ENCODE measurements at regions not wholly inside any gene's neighbourhood (a gene's known extent, or its start where the extent isn't known, plus 50 kb on each side); places are given as distances from the start of the nearest gene placed in this dataset.
"Not testable (repeated sequence)": the region's sequence is repeated elsewhere in the genome, so short reads cannot be mapped to it uniquely, and the experiment has no call there.

GRCh38 chr7:153943861-153944260 is 108.3 kb upstream of the DPP6 start:
- no peak for DNase-seq (ENCODE audit: low read depth)

DNA sequence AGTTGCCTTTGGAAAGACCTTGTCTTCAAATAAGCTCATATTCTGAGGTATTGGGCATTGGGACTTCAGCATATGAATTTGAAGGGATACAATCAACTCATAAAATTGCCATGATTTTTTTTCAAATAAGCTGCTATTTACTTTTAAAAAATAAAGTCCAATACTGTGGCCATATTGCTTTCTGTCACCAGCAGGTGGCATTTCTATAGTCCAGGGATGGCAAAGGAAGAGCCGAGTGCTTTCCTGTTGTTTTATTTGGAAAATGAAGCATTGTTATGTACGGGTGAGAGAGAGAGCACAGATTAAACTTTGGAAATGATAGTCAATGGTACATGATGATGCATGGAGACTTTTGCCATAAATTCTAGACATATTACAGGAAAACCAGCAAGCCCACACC is 104.1 kb upstream of the DPP6 start:
- DNase-seq (ENCODE audit: low read depth): no peak

DNA sequence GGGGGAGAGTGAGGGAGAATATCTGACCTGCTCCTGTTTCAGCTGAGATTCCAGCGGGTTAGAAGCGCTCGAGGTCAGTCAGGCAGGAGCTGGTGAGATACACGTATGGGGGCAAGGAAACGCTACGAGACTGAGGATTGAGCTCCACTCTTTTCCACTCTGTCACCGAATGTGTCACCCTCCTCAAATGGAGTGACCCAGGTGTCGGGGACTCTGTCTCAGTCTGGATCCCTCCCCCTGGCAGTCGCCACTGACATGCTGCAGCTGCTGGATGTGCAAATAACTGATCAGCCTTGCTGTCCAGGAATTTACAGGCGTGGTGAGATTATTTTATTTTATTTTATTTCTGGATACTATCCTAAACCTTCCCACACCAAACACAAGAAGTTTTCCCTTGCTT is 100.9 kb upstream of the DPP6 start:
- DNase-seq (ENCODE audit: low read depth): no peak

- DNase-seq (ENCODE audit: low read depth): no peak
Observed at GRCh38 chr7:153954477-153954876, 97.7 kb upstream of the DPP6 start.

GRCh38 chr7:153957677-153958076 is 94.5 kb upstream of the DPP6 start:
- DNase-seq (ENCODE audit: low read depth): not testable (repeated sequence)

DNA sequence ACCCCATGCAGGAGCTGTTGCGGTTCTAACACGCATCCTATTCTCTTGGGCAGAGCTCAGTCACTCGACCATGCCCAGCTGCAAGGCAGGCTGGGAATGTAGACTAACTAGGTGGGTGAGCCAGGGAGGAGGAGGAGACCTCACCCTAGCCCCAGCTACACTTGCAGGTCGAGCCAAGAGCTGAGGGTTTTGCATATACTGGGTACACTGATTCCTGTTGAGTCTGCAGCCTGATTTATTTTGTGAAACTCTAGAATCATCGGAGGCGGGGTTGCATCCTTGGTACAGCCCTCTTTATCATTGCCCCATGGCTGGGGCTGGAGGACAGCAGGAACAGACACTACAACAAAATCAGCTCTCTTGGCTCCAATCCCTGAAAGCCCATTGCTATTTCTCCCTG is 93.8 kb upstream of the DPP6 start:
- DNase-seq (ENCODE audit: low read depth): not testable (repeated sequence)

DNA sequence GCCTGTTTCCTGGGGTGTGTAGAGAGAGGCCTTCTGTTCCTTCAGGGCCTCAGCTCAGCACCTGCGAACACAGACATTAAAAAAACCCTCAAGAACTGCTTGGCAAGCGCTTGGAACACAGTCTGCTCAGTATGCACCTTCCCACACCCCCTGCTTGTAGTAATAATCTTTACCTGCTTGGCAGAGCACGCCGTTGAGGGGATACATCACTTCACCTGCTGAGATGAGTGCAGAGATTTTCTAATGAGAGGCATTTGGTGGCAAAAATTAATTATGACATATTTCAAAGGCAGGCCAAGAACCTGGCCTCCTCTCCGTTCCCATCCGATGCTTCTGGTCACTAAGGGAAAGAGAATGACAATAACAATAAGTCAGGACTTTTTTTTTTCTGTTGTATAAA is 93.4 kb upstream of the DPP6 start:
- not testable (repeated sequence) for DNase-seq (ENCODE audit: low read depth)

DNA sequence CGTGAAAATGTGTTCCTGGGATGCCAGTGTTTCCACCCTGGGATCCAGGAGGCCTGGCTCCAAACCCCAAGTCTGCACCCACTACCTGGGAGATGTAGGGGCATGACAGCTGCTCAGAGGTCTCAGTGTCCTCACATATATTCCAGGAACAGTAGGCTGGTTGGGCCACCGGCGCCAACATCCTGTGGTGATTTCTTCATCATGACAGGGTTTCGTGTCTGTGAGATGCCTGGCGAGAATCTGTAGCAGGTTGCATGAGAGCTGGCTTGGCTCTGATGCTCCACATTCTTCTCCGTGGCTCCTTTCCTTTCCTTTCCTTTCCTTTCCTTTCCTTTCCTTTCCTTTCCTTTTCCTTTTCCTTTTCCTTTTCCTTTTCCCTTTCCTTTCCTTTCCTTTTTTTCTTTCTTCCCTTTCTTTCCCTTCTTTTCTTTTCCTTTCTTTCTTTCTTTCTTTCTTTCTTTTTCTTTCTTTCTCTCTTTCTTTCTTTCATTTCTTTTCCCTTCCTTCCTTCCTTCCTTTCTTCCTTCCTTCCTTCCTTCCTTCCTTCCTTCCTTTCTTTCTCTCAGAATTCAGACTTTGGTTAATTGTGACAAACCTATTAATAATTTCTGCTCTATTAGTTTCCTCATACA is 87.6 kb upstream of the DPP6 start:
- not testable (repeated sequence) for DNase-seq (ENCODE audit: low read depth)

DNA sequence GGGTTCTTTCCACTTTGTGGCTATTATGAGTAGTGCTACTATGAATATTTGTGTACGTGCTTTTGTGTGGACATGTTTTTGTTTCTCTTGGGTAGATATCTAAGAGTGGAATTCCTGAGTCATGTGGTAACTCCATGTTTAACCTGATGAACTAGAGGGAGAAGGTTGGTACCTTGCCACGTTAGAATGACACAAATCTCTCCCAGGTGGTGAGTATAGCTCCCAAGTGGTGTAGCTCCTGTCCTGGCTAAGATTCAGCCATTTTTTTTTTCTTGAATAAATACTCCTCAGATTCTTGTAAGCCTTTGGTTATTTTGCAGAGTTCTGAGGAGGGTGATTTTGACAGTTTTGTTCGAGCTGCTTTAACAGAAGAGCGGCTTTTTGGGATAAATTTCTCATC is 83.2 kb upstream of the DPP6 start:
- not testable (repeated sequence) for DNase-seq (ENCODE audit: low read depth)

DNA sequence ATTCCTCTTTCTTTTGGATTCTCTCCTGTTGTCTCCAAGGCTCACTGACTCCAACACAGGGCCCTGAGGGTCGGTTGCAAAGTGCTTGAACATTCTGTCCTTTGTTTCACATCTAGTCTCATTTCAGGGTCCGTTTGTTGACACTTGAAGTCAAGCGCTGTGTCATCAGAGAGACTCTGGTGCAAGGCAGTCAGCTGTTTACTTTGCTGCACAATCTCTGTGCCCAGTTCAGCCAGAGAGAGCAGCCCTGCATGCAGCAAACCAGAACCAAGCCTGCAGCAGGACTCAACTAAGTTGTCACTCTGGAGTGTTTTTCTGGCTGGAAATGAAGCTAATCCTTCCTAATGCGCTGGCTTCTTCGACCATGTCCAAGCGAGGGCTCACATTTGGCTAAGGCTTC is 77.6 kb upstream of the DPP6 start:
- not testable (repeated sequence) for DNase-seq (ENCODE audit: low read depth)

- DNase-seq (ENCODE audit: low read depth): not testable (repeated sequence)
Observed at GRCh38 chr7:153976745-153977144, 75.5 kb upstream of the DPP6 start.

DNA sequence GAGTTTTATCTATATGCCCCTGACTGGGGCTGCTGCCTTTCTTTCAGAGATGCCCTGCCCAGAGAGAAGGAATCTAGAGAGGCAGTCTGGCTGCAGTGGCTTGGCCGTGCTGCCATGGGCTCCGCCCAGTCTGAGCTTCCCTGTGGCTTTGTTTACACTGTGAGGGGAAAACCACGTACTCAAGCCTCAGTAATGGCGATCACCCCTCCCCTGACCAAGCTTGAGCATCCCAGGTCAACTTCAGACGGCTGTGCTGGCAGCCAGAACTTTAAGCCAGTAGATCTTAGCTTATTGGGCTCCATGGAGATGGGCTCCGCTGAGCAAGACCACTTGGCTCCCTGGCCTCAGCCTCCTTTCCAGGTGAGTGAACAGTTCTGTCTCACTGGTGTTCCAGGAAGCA is 69.0 kb upstream of the DPP6 start:
- DNase-seq (ENCODE audit: low read depth): not testable (repeated sequence)

GRCh38 chr7:153989066-153989627 is 63.1 kb upstream of the DPP6 start:
- not testable (repeated sequence) for DNase-seq (ENCODE audit: low read depth)

DNA sequence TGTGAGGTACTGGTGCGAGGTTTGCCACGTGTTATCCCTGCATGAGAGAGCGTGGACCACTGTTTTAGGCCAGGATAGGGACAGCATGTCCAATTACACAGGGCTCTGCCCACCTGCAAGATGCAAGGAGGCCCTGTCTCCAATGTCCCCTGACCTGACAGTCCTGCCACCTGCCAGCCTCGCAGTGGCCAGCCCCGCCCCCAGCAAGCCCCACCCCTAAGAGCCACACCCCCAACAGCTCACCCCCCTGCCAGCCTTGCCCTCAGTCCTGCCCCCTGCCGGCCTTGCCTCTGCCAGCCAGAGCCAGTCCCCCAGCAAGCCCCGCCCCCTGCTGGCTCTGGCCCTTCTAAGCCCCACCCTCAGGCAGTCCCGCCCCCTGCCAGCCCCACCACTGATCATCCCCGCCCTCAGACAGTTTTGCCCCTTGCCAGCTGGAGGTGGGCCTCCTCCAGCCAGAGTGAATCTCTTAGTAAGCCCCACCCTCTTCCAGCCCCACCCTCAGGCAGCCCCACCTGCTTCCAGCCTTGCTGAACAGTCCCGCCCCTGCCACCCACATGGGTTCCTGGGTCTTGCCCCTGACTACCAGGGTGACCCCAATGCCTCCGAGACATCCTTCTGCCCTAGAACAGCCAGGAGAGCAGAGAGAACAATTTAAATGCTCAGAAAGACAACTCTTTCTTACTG is 62.3 kb upstream of the DPP6 start:
- not testable (repeated sequence) for DNase-seq (ENCODE audit: low read depth)

DNA sequence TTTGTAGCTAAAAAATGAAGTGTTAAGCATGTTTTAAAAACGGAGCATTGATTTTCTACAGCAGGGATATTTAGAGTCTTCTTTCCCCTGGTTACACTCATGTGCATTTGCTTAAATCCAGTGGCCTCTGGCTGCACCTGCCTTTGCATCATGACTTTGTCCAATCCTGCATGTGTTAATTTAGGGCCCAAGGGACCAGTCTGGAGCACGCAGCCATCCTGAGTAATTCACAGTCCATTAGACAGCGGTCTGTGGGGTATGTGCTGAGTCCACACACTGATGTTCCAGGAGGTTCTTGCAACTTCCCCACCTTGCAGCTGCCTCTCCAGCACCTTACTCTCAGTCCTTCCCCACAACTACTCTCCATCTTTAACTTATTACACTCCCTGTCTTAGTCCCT is 60.7 kb upstream of the DPP6 start:
- DNase-seq (ENCODE audit: low read depth): not testable (repeated sequence)

DNA sequence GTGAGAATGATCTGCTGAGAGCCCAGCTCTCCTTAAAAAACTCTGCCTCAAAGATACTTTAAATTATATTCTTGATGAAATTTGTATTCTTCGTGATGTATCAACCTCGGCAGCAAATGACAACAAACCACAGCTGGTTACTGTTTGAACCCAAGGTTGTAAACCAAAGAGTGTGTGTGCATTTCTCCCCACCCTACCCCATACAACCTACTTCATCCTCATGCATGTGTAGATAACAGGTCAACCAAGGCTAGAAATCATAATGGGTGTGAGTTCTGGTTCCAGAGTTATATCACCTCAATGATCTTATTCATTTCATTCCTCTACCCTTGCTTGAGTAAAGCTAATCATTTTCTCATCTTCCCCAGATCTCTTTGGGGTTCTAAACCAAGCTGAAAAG is 58.8 kb upstream of the DPP6 start:
- not testable (repeated sequence) for DNase-seq (ENCODE audit: low read depth)

DNA sequence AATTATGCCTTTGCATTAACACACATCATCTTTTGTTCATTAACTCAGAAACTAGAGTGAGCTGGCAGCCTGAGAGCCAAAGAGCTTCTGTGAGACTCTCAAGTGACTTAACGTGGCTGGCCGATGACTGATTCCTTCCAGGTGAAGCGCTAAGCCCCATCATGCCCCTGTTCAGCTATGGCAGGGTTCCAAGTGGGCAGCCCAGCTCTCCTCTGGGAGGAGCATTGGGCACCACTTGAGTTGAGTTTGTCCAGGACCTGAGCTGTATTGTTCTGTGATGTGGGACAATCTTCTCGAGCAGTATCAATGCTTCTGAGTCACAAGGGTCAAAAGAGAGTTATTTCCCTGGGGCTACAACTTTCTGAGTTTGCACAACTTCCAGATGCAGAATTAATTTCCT is 53.3 kb upstream of the DPP6 start:
- DNase-seq (ENCODE audit: low read depth): not testable (repeated sequence)

Measured in EH (cell line).